HEK293 (cell line): ENCODE measurements at regions not wholly inside any gene's neighbourhood (a gene's known extent, or its start where the extent isn't known, plus 50 kb on each side); places are given as distances from the start of the nearest gene placed in this dataset.

Source experiments
- CTCF ChIA-PET: fragments of 350-600 bp; formaldehyde crosslinking; extraction: SDS; loops from one replicate; lab custom pipeline; 2021; ENCODE audit warnings: antibody characterized with exemption; lab: Yijun Ruan, JAX
- POLR2A ChIA-PET: fragments of 300-600 bp; formaldehyde crosslinking; extraction: SDS; loops from one replicate; lab custom pipeline; 2020; ENCODE audit warnings: antibody characterized with exemption, inconsistent platforms; lab: Yijun Ruan, JAX
- H3K27ac ChIP-seq: fragments of 200-500 bp; sonication (Bioruptor generic); 2 replicates; pipeline ENCODE4 v1.5.1; 2014; ENCODE audit warnings: low read depth, low read length, control low read depth, inconsistent platforms; ENCODE audit errors: extremely low read depth
- H3K36me3 ChIP-seq, 2 experiments: fragments of 200-500 bp in 1 of 2; sonication (Bioruptor generic) in 1 of 2; 1 replicate in 1 of 2; 2 replicates in 1 of 2; pipeline ENCODE4 v1.5.1; 2014 to 2017; ENCODE audit warnings: inconsistent platforms in 2 of 2, low read length in 2 of 2; ENCODE audit not compliant: control insufficient read depth in 2 of 2, insufficient read depth in 1 of 2
- H3K4me1 ChIP-seq: fragments of 200-500 bp; sonication (Bioruptor generic); 2 replicates; pipeline ENCODE4 v1.5.1; 2014; ENCODE audit warnings: mild to moderate bottlenecking, low read length, inconsistent platforms; ENCODE audit not compliant: control insufficient read depth, insufficient read depth
- H3K4me3 ChIP-seq: 2 replicates; pipeline ENCODE4 v1.5.1; 2011; ENCODE audit warnings: low read depth, mild to moderate bottlenecking, control low read depth, low read length, moderate library complexity
- H3K9me3 ChIP-seq: fragments of 200-500 bp; sonication (Bioruptor generic); 2 replicates; pipeline ENCODE4 v1.5.1; 2014; ENCODE audit warnings: low read depth, low read length, inconsistent platforms; ENCODE audit not compliant: control insufficient read depth, insufficient read depth
- EGR2 ChIP-seq: fragments of 450-650 bp; formaldehyde crosslinking; IDR thresholded peaks from 2 replicates; pipeline ENCODE4 v1.5.1; 2016; ENCODE audit warnings: low read depth, missing biosample characterization, missing genetic modification characterization
- PRDM6 ChIP-seq: fragments of 450-650 bp; formaldehyde crosslinking; IDR thresholded peaks from 2 replicates; pipeline ENCODE4 v1.5.1; 2017; ENCODE audit warnings: missing biosample characterization, missing genetic modification characterization
- ZBTB11 ChIP-seq: fragments of 450-650 bp; formaldehyde crosslinking; conservative IDR thresholded peaks from 2 replicates; pipeline ENCODE4 v1.5.1; 2016; ENCODE audit warnings: low read depth, missing biosample characterization, missing genetic modification characterization
- ZFP3 ChIP-seq: fragments of 450-650 bp; formaldehyde crosslinking; IDR thresholded peaks from 2 replicates; pipeline ENCODE4 v1.5.1; 2016; ENCODE audit warnings: low read depth, missing biosample characterization, missing genetic modification characterization
- ZNF121 ChIP-seq: fragments of 450-650 bp; formaldehyde crosslinking; IDR thresholded peaks from 2 replicates; pipeline ENCODE4 v1.5.1; 2016; ENCODE audit warnings: missing biosample characterization, missing genetic modification characterization
- ZNF140 ChIP-seq: fragments of 450-650 bp; formaldehyde crosslinking; IDR thresholded peaks from 2 replicates; pipeline ENCODE4 v1.5.1; 2016; ENCODE audit warnings: missing biosample characterization, missing genetic modification characterization
- ZNF174 ChIP-seq: fragments of 450-650 bp; formaldehyde crosslinking; IDR thresholded peaks from 2 replicates; pipeline ENCODE4 v1.5.0; 2017; ENCODE audit warnings: missing biosample characterization, mild to moderate bottlenecking, missing genetic modification characterization
- ZNF175 ChIP-seq: fragments of 450-650 bp; formaldehyde crosslinking; IDR thresholded peaks from 2 replicates; pipeline ENCODE4 v1.5.1; 2016; ENCODE audit warnings: missing biosample characterization, missing genetic modification characterization
- ZNF184 ChIP-seq: fragments of 450-650 bp; IDR thresholded peaks from 2 replicates; pipeline ENCODE4 v1.5.1; 2018; ENCODE audit warnings: missing biosample characterization, mild to moderate bottlenecking, missing genetic modification characterization
- ZNF2 ChIP-seq: fragments of 450-650 bp; formaldehyde crosslinking; IDR thresholded peaks from 2 replicates; pipeline ENCODE4 v1.5.1; 2016; ENCODE audit warnings: missing biosample characterization, missing genetic modification characterization
- ZNF274 ChIP-seq, 2 experiments: fragments of 200-500 bp in 1 of 2; fragments of 450-650 bp in 1 of 2; sonication (Bioruptor generic) in 1 of 2; formaldehyde crosslinking in 1 of 2; IDR thresholded peaks; 2 replicates each; pipeline versions ENCODE4 v1.5.1 to v1.6.1; 2014 to 2016; ENCODE audit warnings: borderline replicate concordance in 1 of 2, inconsistent platforms in 1 of 2, low read length in 1 of 2, missing biosample characterization in 1 of 2, missing genetic modification characterization in 1 of 2
- ZNF449 ChIP-seq: fragments of 450-650 bp; formaldehyde crosslinking; IDR thresholded peaks from 2 replicates; pipeline ENCODE4 v1.5.1; 2017; ENCODE audit warnings: missing biosample characterization, mild to moderate bottlenecking, missing genetic modification characterization, moderate library complexity
- ZNF521 ChIP-seq: fragments of 450-650 bp; formaldehyde crosslinking; IDR thresholded peaks from 2 replicates; pipeline ENCODE4 v1.5.1; 2017; ENCODE audit warnings: missing biosample characterization, mild to moderate bottlenecking, missing genetic modification characterization
- ZNF544 ChIP-seq: fragments of 450-650 bp; formaldehyde crosslinking; IDR thresholded peaks from 2 replicates; pipeline ENCODE4 v1.5.0; 2017; ENCODE audit warnings: missing biosample characterization, missing genetic modification characterization
- ZNF585B ChIP-seq: fragments of 450-650 bp; formaldehyde crosslinking; IDR thresholded peaks from 2 replicates; pipeline ENCODE4 v1.5.1; 2016; ENCODE audit warnings: missing biosample characterization, missing genetic modification characterization
- ZNF701 ChIP-seq: fragments of 450-650 bp; formaldehyde crosslinking; IDR thresholded peaks from 2 replicates; pipeline ENCODE4 v1.5.1; 2016; ENCODE audit warnings: missing biosample characterization, missing genetic modification characterization
- ZNF776 ChIP-seq: fragments of 450-650 bp; formaldehyde crosslinking; IDR thresholded peaks from 2 replicates; pipeline ENCODE4 v1.5.0; 2017; ENCODE audit warnings: missing biosample characterization, missing genetic modification characterization, borderline replicate concordance
- ZNF777 ChIP-seq: fragments of 450-650 bp; formaldehyde crosslinking; IDR thresholded peaks from 2 replicates; pipeline ENCODE4 v1.5.1; 2017; ENCODE audit warnings: missing biosample characterization, missing genetic modification characterization, borderline replicate concordance
- TF ChIP-seq, protein P1 (sequence below): fragments of 450-650 bp; formaldehyde crosslinking; IDR thresholded peaks from 2 replicates; pipeline ENCODE4 v1.5.1; 2017; ENCODE audit warnings: missing biosample characterization, missing genetic modification characterization

GRCh38 chr17:33550261-33550660 lies 257.2 kb upstream of the ASIC2 start (continued):
- TF ChIP-seq PRDM6 (tag by site-specific recombination): no peak
- TF ChIP-seq ZNF175 (tag by site-specific recombination): no peak
- no peak for TF ChIP-seq ZNF449 (tag by site-specific recombination)
- no peak for TF ChIP-seq ZNF777 (tag by site-specific recombination)
- TF ChIP-seq ZBTB11 (tag by site-specific recombination): no peak

- Histone ChIP-seq H3K36me3 (no peaks in the 10 kb centered on the region), H3K4me3 (no peak overlapping the region), H3K4me1 (no peaks in the 10 kb centered on the region), H3K9me3 (no peaks in the 10 kb centered on the region), H3K27ac (no peak overlapping the region)
- ChIA-PET CTCF (no interaction called here), POLR2A (no interaction called here)
- TF ChIP-seq ZNF701: no peak
- no peak for TF ChIP-seq ZNF140 (tag by site-specific recombination)
- TF ChIP-seq ZNF121 (tag by site-specific recombination): no peak
Measured at GRCh38 chr17:33551075-33551474, 258.0 kb upstream of the ASIC2 start.

- Histone ChIP-seq H3K27ac (no peak overlapping the region), H3K36me3 (no peaks in the 10 kb centered on the region), H3K9me3 (no peaks in the 10 kb centered on the region)
- POLR2A ChIA-PET: no interaction called here
- TF ChIP-seq ZNF2 (no peak), ZNF184 (tag by site-specific recombination) (no peak), ZNF174 (tag by site-specific recombination) (no peak), EGR2 (tag by site-specific recombination) (no peak), ZNF776 (no peak), ZNF544 (tag by site-specific recombination) (no peak), ZNF274 (IDR thresholded peaks at IDR 0.05; ENCODE audit: low read length) (no peak), ZNF274 (tag by site-specific recombination; IDR thresholded peaks at IDR 0.05; ENCODE audit: borderline replicate concordance) (no peak), ZFP3 (tag by site-specific recombination) (no peak), ZNF521 (no peak), ZNF585B (tag by site-specific recombination) (no peak)
- TF ChIP-seq, protein P1, sequence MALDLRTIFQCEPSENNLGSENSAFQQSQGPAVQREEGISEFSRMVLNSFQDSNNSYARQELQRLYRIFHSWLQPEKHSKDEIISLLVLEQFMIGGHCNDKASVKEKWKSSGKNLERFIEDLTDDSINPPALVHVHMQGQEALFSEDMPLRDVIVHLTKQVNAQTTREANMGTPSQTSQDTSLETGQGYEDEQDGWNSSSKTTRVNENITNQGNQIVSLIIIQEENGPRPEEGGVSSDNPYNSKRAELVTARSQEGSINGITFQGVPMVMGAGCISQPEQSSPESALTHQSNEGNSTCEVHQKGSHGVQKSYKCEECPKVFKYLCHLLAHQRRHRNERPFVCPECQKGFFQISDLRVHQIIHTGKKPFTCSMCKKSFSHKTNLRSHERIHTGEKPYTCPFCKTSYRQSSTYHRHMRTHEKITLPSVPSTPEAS (tag by site-specific recombination): no peak
- TF ChIP-seq, all 188 proteins: peak for 0
- Histone ChIP-seq H3K4me3 (no peak overlapping the region), H3K4me1 (no peaks in the 10 kb centered on the region)
- CTCF ChIA-PET: no interaction called here
Measured at GRCh38 chr17:33551911-33552310, 258.8 kb upstream of the ASIC2 start.
